Erythroblast (primary cell): ENCODE measurements at regions not wholly inside any gene's neighbourhood (a gene's known extent, or its start where the extent isn't known, plus 50 kb on each side); places are given as distances from the start of the nearest gene placed in this dataset.

Experiments used
- DNase-seq, 2 experiments: peaks; one replicate each; lab custom pipeline; 2025; lab: John Stamatoyannopoulos, UW
- GATA1 ChIP-seq: IDR thresholded peaks from 2 replicates; pipeline ENCODE4 v1.6.1; 2011; ENCODE audit warnings: low read depth, mild to moderate bottlenecking, control low read depth, low read length, moderate library complexity
- POLR2A ChIP-seq: IDR thresholded peaks from 2 replicates; pipeline ENCODE4 v1.6.1; 2011; ENCODE audit warnings: mild to moderate bottlenecking, low read length

DNA sequence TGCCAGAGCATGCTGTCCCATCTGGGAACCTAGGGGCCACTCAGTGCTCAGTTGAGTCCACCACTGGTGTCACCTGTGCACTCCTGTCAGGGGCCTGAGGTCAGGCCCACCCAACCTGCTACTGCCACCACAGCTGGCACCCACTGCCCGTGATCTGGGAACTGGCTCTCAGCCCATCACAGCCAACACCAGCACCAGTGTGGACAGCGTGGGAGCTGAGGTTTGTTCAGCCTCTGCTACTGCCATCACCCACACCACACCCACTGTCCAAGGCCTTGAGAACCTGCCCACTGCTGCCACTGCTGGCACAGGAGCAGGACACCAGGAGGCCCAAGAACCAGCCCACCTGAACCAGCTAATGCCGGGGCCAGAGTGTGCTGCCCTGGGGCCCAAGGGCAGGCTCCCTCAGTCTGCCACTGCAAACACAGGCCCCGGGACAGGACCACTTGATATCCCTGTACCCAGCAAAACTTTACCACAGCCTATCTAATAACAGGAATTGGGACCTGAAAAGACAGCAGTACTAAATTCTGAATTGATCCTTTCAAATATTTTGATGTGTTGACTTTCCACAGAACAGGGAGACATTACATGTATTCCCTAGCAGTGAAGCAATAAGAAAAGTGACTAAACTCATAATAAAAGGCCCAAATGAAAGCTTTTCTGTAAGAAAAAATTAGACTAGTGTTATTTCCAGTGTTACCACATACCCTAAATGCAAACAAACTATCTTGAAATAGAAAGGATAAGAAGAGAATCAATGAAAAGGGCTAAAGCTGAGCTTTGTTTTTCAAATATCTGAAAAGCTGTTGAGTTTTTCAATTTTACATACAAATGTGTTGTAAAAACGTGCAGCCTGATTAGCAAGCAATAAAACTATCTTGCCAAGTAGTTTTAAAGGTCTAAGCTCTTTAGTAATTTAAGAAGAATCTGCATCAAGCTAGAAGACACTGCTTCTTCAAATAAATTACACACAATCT lies 640.7 kb downstream of the METTL4 start:
- TF ChIP-seq GATA1 (no peak), POLR2A (no peak)
- no peak for DNase-seq

DNA sequence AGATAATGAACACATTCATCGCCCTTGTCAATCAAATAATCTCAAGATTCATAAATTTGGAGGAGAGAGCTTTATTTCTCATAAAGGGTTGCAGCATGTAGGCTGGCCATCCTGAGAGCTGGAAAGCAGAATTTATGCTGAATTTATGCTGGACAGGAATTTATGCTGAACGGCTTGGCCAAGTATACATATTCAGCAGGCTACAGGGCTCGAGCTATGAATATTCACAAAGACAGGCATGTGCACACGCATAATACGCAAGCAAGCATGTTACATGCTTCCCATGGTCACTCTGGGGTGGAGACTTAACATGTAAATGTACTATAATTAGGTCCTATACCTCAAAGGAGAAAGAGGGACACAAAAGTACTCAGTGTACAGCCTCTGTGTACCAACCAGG lies 618.8 kb downstream of the METTL4 start:
- TF ChIP-seq GATA1 (no peak), POLR2A (no peak)
- DNase-seq = no peak

DNA sequence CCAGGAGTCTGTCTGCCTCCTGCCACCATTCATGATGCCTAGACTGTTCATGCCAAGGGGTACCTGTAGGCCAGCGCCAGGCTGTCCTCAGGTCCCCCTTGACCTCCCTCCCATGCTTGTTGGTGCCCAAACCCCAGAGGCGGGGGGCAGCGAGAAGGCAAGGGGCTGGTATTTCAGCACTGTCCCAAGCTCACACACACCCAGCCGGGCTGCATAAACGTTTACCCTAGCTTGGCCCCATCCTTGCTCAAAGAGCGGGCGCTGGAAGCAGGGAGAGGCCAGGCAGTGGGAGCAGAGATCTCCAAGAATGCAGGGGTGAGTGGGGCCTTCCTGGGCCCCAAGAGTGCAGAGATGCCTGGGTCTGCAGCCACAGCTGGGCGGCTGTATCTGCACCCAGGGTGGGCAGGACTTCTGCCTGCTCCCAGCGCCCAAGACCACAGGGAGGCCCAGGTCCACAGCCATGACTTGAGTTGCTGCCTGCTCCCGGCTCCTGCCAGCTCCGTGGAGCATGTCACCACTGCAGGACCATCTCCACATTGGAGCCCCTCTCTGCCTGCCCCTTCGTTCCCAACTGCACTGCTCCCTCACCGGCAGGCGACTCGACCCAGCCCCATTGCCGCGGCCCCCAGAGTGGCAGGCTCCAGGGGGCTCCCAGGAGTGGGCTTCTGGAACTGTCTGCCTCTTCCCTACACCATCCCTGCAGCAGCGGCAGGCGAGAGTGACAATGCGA lies 616.6 kb downstream of the METTL4 start:
- DNase-seq = no peak
- TF ChIP-seq POLR2A (no peak), GATA1 (no peak)

DNA sequence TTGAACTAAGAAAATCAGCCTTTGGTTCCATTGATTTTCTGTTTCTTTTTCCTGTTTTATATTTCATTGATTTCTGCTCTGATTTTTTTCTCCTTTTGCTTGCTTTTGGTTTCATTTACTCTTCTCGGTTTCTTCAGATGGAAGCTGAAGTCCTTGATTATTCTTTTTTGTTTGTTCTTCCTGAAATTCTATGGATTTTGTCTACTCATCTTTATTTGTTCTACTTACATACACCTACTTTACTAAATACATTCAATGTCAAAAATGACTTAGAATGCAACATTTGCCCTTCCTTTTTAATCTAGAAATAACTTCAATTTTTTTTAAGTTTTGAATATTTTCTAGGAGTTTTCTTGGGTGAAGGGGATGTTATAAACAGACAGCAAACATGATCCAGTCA lies 612.5 kb downstream of the METTL4 start:
- DNase-seq = no peak
- TF ChIP-seq POLR2A = no peak

DNA sequence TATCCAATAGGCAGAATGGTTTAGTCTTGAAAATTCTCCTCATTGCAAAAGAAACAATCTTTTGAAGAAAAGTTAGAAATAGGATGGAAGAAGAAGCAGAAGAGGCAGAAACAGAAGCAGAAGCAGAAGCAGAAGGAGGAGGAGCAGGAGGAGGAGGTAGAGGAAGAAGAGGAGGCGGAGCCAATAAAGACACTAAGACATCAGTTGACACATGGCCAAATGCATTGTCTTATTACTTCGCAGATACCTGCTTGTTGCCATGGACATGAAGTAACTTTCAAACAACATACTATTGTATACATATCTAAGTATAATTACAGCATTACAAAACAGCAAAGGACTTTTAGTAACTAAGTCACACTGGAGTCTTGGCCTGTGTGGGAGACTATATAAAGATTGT lies 606.3 kb downstream of the METTL4 start:
- no peak for TF ChIP-seq GATA1
- no peak for TF ChIP-seq POLR2A
- no peak for DNase-seq

DNA sequence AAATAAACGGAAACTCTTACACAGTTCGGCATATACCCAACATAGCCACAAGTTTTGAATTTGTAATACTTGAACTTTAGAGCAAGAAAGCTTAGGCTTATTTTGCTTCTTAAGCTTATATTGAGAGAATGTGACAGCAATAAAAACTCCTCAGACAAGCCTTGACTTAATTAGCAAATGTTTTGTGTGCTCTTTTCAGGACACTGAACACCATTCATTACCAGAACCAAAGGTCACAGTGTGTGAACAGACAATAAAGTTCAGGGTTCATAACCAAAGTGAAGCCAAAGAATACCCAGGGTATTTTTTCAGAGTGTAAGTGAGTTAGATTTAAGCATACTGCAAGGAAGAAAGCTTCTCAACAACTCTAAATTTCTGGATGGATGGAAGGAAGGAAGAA lies 605.8 kb downstream of the METTL4 start:
- no peak for DNase-seq
- TF ChIP-seq POLR2A = no peak

DNA sequence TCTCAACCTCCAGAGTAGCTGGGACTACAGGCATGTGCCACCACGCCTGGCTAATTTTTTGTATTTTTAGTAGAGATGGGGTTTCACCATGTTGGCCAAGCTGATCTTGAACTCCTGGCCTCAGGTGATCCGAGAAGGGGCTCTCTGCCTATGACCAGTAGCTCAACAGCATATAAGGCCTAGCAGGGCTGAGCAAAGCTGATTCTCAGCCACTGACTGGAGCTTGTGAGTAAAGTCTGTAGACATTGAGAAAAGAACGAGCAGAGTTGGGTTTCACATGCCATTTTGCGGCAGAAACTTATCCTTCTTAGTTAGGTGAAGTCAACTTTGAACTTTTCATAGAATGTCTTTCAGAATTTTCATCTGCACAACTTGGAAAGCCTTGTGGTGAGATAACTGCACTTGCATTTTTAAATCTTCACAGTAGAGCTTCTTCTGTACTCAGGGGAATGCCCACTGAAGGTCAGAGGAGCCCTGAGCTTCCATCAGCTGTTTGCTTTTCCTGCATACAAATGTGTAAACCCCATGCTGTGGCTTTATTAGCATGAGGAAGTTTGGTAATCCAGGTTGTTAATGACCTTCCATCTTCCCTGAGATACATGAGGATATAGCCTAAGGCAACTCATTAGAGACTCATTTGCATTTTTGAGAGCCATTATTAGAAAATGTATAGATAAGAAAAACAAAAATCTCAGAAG lies 602.4 kb downstream of the METTL4 start:
- no peak for DNase-seq
- no peak for TF ChIP-seq POLR2A
- no peak for TF ChIP-seq GATA1

DNA sequence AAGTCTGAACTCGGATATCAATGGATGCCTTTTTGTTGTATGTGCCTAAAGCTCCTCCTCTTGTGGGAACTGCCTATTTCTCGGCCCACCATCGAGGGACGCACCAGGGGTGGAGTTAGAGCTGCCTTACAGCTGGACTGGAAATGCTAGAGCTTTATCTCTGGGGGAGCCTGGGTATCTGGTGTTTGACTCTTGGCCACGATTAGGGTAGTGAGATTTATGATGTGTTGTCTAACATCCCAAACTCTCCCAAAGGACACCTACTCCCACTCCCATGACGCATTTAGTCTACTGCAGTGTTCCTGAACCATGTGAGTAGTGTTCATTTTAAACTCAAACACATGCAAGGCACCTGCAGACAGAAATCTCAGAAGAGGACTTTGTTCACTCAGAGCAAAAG lies 594.8 kb downstream of the METTL4 start:
- TF ChIP-seq GATA1 (no peak), POLR2A (no peak)
- DNase-seq = no peak

DNA sequence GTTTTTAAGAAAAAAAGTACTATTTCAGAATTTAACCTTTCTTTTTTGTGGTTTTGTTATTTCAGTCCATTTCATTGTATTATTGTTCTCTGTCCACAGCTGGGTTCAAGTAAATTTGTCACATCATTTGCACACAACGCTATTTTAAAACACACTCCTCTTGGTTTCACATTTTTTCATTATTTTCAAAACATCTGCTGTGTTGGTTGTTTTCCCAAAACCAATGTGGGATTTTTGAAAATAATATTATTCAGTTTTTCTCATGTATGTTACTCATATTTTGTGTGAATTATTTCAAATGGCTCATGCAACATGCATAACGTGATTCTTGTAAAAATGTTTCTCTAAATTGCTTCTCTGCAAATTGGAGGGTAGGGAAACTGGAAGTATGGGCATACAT lies 589.2 kb downstream of the METTL4 start:
- TF ChIP-seq GATA1 (no peak), POLR2A (no peak)
- DNase-seq = no peak

DNA sequence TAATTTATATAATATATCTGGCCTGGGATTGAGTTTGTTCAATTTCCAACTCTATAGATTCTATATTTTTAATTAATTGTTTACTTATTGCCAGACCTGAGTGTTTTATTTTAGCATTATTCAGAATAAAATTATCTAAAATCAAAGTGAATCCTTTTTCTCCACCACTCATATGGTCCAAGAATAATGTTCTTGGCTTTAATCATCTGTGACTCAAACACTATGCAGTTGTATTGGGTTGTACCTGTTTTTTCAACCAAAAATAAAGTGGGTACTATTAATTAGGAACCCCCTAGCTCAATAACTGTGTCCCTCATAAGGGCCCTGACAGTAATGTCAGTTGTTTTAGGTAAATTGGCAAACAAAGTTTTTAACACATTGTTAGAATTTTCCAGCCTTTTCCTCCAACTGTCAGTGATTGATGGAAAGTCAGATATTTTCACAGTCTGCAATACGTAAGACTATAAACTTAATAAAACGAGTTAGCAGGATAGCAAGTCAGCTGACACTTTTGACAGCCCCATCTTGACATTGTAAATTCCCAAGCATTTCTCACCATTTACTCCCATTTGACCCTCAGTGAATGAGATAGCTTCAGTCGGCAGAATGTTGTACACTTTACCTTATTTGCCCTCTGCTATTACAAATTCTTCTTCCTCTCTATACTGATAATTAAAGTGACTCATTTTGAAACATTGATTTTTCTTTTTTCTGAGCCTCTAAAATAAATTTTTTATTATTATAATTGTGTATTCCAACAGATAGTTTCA lies 587.4 kb downstream of the METTL4 start:
- no peak for DNase-seq
- TF ChIP-seq GATA1 = no peak
- TF ChIP-seq POLR2A = no peak

DNA sequence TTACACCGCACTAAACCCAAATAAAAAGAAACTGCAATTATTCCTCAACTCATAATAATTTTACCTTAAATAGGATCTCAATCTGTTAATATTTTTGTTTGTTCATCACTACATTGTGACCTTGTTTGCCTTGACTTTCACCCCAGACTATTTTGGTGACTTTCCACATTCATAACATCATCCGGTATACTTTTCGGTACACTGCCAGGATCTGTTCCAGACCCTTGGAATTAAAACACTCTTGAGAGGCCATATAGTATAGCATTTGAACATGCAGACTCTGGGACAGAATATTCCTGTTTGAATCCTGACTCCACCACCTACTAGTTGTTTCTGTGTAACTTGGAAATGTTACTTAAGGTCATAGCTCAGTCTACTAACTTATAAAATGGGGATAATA lies 577.4 kb downstream of the METTL4 start:
- no peak for TF ChIP-seq GATA1
- TF ChIP-seq POLR2A = no peak
- DNase-seq = no peak

DNA sequence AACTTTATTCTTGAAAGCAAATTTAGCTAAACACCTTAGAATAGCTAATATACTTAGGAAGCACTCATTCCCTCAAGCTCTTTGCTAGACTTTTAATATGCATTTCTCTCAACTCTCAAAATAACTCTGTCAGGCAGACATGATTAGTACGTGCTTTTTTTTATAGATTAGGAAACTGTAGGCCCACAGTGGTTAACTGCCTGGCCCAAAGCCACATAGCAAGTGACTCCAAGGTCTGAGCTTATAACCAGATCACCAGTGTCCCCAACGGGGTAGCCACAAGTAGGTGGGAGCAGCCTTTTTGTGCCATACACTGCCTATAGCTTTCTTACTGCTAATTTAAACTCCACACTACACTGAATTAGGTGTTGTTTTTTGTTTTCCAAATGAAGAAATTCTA lies 576.8 kb downstream of the METTL4 start:
- no peak for DNase-seq
- TF ChIP-seq GATA1 (no peak), POLR2A (no peak)

DNA sequence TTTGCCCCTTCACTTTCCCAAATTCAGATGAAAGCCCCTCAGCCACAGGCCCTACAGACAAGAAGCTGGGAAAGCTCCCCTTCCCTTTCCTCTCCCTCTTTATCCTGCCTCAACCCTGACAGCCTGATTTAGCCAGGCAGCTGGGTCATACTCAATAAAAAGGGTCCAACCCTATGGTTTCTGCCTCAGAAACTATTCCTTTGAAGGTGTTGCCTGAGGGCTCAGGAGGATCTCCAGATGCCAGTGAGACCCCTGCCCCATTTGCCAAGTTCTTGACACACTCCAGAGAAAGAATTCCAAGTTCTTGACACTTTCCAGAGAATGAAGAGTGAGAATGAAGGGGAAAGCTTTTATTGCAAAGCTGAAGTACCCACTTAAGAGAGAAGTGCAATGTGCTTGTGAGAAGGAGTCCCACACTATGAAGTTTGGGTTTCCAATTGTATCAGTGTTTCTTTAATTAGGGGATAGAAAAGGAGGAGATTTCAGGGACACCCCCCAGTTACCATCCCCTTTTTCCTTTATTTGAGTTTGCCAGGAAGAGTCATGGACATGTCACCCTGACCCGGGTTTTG lies 576.2 kb downstream of the METTL4 start:
- DNase-seq = no peak
- TF ChIP-seq POLR2A (no peak), GATA1 (no peak)

DNA sequence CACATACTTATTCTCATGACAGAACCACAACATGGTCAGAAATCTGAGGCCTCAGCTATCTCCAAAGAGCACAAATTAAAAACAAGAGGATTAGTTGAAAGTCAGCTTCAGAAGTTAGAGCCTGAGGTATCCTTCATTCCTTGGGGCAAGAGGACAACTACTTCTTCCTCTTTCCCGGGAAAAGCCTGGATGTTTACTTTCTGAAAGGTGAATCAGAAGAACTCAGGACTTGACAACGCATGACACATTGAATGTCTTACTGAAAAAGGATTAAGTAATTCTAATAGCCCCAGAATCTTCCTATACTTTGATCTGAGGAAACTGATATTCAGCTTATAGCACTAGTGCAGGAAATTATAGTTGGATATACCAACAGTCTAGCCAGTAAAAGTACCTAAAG lies 573.2 kb downstream of the METTL4 start:
- no peak for DNase-seq
- no peak for TF ChIP-seq POLR2A
- TF ChIP-seq GATA1 = no peak
